DMS153 treated with DMSO at 0.1 percent for 48 hours (cell line): ENCODE measurements at regions not wholly inside any gene's neighbourhood (a gene's known extent, or its start where the extent isn't known, plus 50 kb on each side); places are given as distances from the start of the nearest gene placed in this dataset.

Experiments used
- DNase-seq: peaks from one replicate; lab custom pipeline; 2025; ENCODE audit not compliant: unreplicated experiment; lab: John Stamatoyannopoulos, UW

GRCh38 chr16:54526087-54526486, 239.5 kb upstream of the IRX3 start:
- DNase-seq = no peak

- no peak for DNase-seq
Observed at GRCh38 chr16:54525104-54525503, 238.5 kb upstream of the IRX3 start.

GRCh38 chr16:54522584-54522983, 236.0 kb upstream of the IRX3 start:
- no peak for DNase-seq

- no peak for DNase-seq
Observed at GRCh38 chr16:54521327-54521726, 234.7 kb upstream of the IRX3 start.

- no peak for DNase-seq
Observed at GRCh38 chr16:54519161-54519695, 232.6 kb upstream of the IRX3 start.

- DNase-seq = no peak
Observed at GRCh38 chr16:54517181-54517580, 230.6 kb upstream of the IRX3 start.

GRCh38 chr16:54512467-54512995, 225.9 kb upstream of the IRX3 start:
- DNase-seq = no peak

- no peak for DNase-seq
Observed at GRCh38 chr16:54511222-54511731, 224.7 kb upstream of the IRX3 start.

- DNase-seq = no peak
Observed at GRCh38 chr16:54510685-54511221, 224.2 kb upstream of the IRX3 start.

- no peak for DNase-seq
Observed at GRCh38 chr16:54509456-54509855, 222.9 kb upstream of the IRX3 start.

- peak; percentile 37 for DNase-seq
Observed at GRCh38 chr16:54508351-54508750, 221.8 kb upstream of the IRX3 start.

GRCh38 chr16:54506741-54507500, 220.3 kb upstream of the IRX3 start:
- peak; percentile 85 for DNase-seq

GRCh38 chr16:54506214-54506580, 219.6 kb upstream of the IRX3 start:
- DNase-seq = no peak

GRCh38 chr16:54505549-54506213, 219.1 kb upstream of the IRX3 start:
- peak; percentile 63 for DNase-seq

- peak; percentile 72 for DNase-seq
Observed at GRCh38 chr16:54504372-54504771, 217.8 kb upstream of the IRX3 start.

GRCh38 chr16:54503856-54504219, 217.3 kb upstream of the IRX3 start:
- DNase-seq = no peak

GRCh38 chr16:54503011-54503855, 216.6 kb upstream of the IRX3 start:
- DNase-seq = peak; percentile 10

- DNase-seq = no peak
Observed at GRCh38 chr16:54501797-54502196, 215.2 kb upstream of the IRX3 start.

- DNase-seq = no peak
Observed at GRCh38 chr16:54493594-54493993, 207.0 kb upstream of the IRX3 start.

GRCh38 chr16:54493061-54493460, 206.5 kb upstream of the IRX3 start:
- DNase-seq = no peak

GRCh38 chr16:54490112-54490488, 203.5 kb upstream of the IRX3 start:
- DNase-seq = no peak
